CD4-positive, alpha-beta T cell treated with Interleukin-6 for 4 hours (primary cell): ENCODE measurements at regions not wholly inside any gene's neighbourhood (a gene's known extent, or its start where the extent isn't known, plus 50 kb on each side); places are given as distances from the start of the nearest gene placed in this dataset.

ENCODE experiments used
- DNase-seq: peaks from one replicate; pipeline ENCODE4 v3.0.0-alpha.2; 2020; ENCODE audit warnings: mixed read lengths

DNA sequence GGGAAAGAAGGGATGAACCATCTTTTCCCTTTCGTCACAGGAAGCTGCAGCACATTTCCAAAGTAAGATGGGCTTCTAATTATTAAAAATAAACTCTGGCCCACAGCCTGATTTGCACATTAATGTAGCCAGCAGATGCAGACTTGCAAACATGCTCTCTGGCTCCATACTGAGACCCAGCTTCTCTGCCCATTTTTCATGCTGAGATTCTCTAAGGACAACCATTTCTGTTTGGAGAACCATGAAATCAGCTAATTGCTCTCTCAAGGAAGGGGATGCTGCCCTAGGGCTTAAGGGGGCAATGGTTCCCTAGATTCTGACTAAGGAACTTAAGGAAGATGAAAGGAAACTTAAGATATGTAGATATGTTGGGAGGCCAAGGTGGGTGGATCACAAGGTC is 63.0 kb upstream of the CES5A start:
- DNase-seq, result no peak

GRCh38 chr16:55933038-55933437 is 57.9 kb upstream of the CES5A start:
- no peak for DNase-seq

GRCh38 chr16:55930036-55930435 is 54.9 kb upstream of the CES5A start:
- no peak for DNase-seq

DNA sequence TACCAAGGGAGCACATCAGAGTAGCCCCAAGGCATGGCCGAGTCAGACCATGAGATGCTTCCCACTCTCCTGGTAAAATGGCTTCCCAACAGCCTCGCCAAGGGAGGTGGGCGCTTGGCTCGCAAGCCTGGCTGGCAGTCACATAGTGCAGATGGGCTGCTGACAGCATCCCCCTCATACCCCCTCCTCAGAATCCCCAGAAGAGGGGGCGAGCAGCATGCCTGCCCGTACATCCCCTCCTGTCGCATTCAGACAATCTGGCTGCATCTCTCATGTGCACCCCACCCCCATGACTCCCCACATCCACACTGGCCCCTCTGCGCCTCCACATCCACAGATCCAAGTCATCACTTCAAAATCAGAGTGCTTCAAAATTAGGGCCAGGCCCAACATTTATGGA is 54.0 kb upstream of the CES5A start:
- no peak for DNase-seq

- DNase-seq, result no peak
These were observed 50.1 kb upstream of the CES5A start for GRCh38 chr16:55925242-55925641.
